ENCODE measurements at regions not wholly inside any gene's neighbourhood (a gene's known extent, or its start where the extent isn't known, plus 50 kb on each side); places are given as distances from the start of the nearest gene placed in this dataset.
A peak's percentile ranks its signal among the peaks of the same experiment; 100 is the strongest.

- no peaks in the 10 kb centered on the region for H3K36me3 ChIP-seq (ENCODE audit: control insufficient read depth in 2 of 2, insufficient read depth in 2 of 2, low read length in 1 of 2)
- H3K4me3 ChIP-seq (ENCODE audit: low read length in 2 of 2): no peak overlapping the region
- H3K27ac ChIP-seq (ENCODE audit: low read depth in 1 of 2, low read length in 1 of 2): no peak overlapping the region
- DNase-seq (ENCODE audit: low read depth in 6 of 9, low spot score in 9 of 9): no peak
- H3K27me3 ChIP-seq (ENCODE audit: control insufficient read depth in 2 of 2, insufficient read depth in 1 of 2, low read length in 1 of 2): no peaks in the 10 kb centered on the region
- H3K4me1 ChIP-seq (ENCODE audit: control insufficient read depth in 2 of 2, insufficient read depth in 2 of 2, low read length in 2 of 2): no peaks in the 10 kb centered on the region
- H3K9me3 ChIP-seq (ENCODE audit: control insufficient read depth in 2 of 2, insufficient read depth in 1 of 2, low read length in 1 of 2): no peaks in the 10 kb centered on the region
- WGBS: 98% methylated on average over 13 of the region's 13 CpGs
Measured at GRCh38 chr16:73129455-73129854, 81.5 kb upstream of the ZFHX3 start.

GRCh38 chr16:73126525-73126853 is 78.6 kb upstream of the ZFHX3 start:
- Histone ChIP-seq H3K4me1 (ENCODE audit: control insufficient read depth in 2 of 2, insufficient read depth in 2 of 2, low read length in 2 of 2) (peaks cover 0 to 11% of the 10 kb centered on the region in 2 donors), H3K36me3 (ENCODE audit: control insufficient read depth in 2 of 2, insufficient read depth in 2 of 2, low read length in 1 of 2) (no peaks in the 10 kb centered on the region), H3K4me3 (ENCODE audit: low read length in 2 of 2) (no peak overlapping the region), H3K27me3 (ENCODE audit: control insufficient read depth in 2 of 2, insufficient read depth in 1 of 2, low read length in 1 of 2) (no peaks in the 10 kb centered on the region), H3K27ac (ENCODE audit: low read depth in 1 of 2, low read length in 1 of 2) (no peak overlapping the region), H3K9me3 (ENCODE audit: control insufficient read depth in 2 of 2, insufficient read depth in 1 of 2, low read length in 1 of 2) (no peaks in the 10 kb centered on the region)
- WGBS: 96% methylated on average over 6 of the region's 6 CpGs
- no peak for DNase-seq (ENCODE audit: low read depth in 6 of 9, low spot score in 9 of 9)

- no peak overlapping the region for H3K27ac ChIP-seq (ENCODE audit: low read depth in 1 of 2, low read length in 1 of 2)
- 95% methylated on average over 7 of the region's 7 CpGs for WGBS
- no peaks in the 10 kb centered on the region for H3K36me3 ChIP-seq (ENCODE audit: control insufficient read depth in 2 of 2, insufficient read depth in 2 of 2, low read length in 1 of 2)
- no peak for DNase-seq (ENCODE audit: low read depth in 6 of 9, low spot score in 9 of 9)
- no peak overlapping the region for H3K4me3 ChIP-seq (ENCODE audit: low read length in 2 of 2)
- no peaks in the 10 kb centered on the region for H3K9me3 ChIP-seq (ENCODE audit: control insufficient read depth in 2 of 2, insufficient read depth in 1 of 2, low read length in 1 of 2)
- H3K4me1 ChIP-seq (ENCODE audit: control insufficient read depth in 2 of 2, insufficient read depth in 2 of 2, low read length in 2 of 2): peaks cover 0 to 11% of the 10 kb centered on the region in 2 donors
- no peaks in the 10 kb centered on the region for H3K27me3 ChIP-seq (ENCODE audit: control insufficient read depth in 2 of 2, insufficient read depth in 1 of 2, low read length in 1 of 2)
Measured at GRCh38 chr16:73125850-73126524, 78.1 kb upstream of the ZFHX3 start.

GRCh38 chr16:73124665-73125375 is 76.9 kb upstream of the ZFHX3 start:
- Histone ChIP-seq H3K4me1 (ENCODE audit: control insufficient read depth in 2 of 2, insufficient read depth in 2 of 2, low read length in 2 of 2) (peaks cover 0 to 11% of the 10 kb centered on the region in 2 donors), H3K9me3 (ENCODE audit: control insufficient read depth in 2 of 2, insufficient read depth in 1 of 2, low read length in 1 of 2) (no peaks in the 10 kb centered on the region), H3K27me3 (ENCODE audit: control insufficient read depth in 2 of 2, insufficient read depth in 1 of 2, low read length in 1 of 2) (no peaks in the 10 kb centered on the region), H3K4me3 (ENCODE audit: low read length in 2 of 2) (no peak overlapping the region), H3K36me3 (ENCODE audit: control insufficient read depth in 2 of 2, insufficient read depth in 2 of 2, low read length in 1 of 2) (no peaks in the 10 kb centered on the region), H3K27ac (ENCODE audit: low read depth in 1 of 2, low read length in 1 of 2) (no peak overlapping the region)
- WGBS: 98% methylated on average over 4 of the region's 4 CpGs
- no peak for DNase-seq (ENCODE audit: low read depth in 6 of 9, low spot score in 9 of 9)

- Histone ChIP-seq H3K36me3 (ENCODE audit: control insufficient read depth in 2 of 2, insufficient read depth in 2 of 2, low read length in 1 of 2) (no peaks in the 10 kb centered on the region), H3K9me3 (ENCODE audit: control insufficient read depth in 2 of 2, insufficient read depth in 1 of 2, low read length in 1 of 2) (no peaks in the 10 kb centered on the region), H3K4me3 (ENCODE audit: low read length in 2 of 2) (no peak overlapping the region), H3K4me1 (ENCODE audit: control insufficient read depth in 2 of 2, insufficient read depth in 2 of 2, low read length in 2 of 2) (peaks cover 0 to 11% of the 10 kb centered on the region in 2 donors), H3K27me3 (ENCODE audit: control insufficient read depth in 2 of 2, insufficient read depth in 1 of 2, low read length in 1 of 2) (no peaks in the 10 kb centered on the region), H3K27ac (ENCODE audit: low read depth in 1 of 2, low read length in 1 of 2) (no peak overlapping the region)
- WGBS: 98% methylated on average over 10 of the region's 10 CpGs
- no peak for DNase-seq (ENCODE audit: low read depth in 6 of 9, low spot score in 9 of 9)
Measured at GRCh38 chr16:73124097-73124652, 76.2 kb upstream of the ZFHX3 start.

- Histone ChIP-seq H3K27me3 (ENCODE audit: control insufficient read depth in 2 of 2, insufficient read depth in 1 of 2, low read length in 1 of 2) (no peaks in the 10 kb centered on the region), H3K27ac (ENCODE audit: low read depth in 1 of 2, low read length in 1 of 2) (peak overlapping the region; percentile 43 to 60), H3K9me3 (ENCODE audit: control insufficient read depth in 2 of 2, insufficient read depth in 1 of 2, low read length in 1 of 2) (no peaks in the 10 kb centered on the region), H3K4me1 (ENCODE audit: control insufficient read depth in 2 of 2, insufficient read depth in 2 of 2, low read length in 2 of 2) (peaks cover 0 to 11% of the 10 kb centered on the region in 2 donors), H3K36me3 (ENCODE audit: control insufficient read depth in 2 of 2, insufficient read depth in 2 of 2, low read length in 1 of 2) (no peaks in the 10 kb centered on the region), H3K4me3 (ENCODE audit: low read length in 2 of 2) (no peak overlapping the region)
- peak in 2 of 9 donors; percentile 12 to 37 for DNase-seq (ENCODE audit: low read depth in 6 of 9, low spot score in 9 of 9)
- WGBS: 11% methylated on average over 10 of the region's 10 CpGs
Measured at GRCh38 chr16:73122604-73123391, 74.9 kb upstream of the ZFHX3 start.

- Histone ChIP-seq H3K4me3 (ENCODE audit: low read length in 2 of 2) (no peak overlapping the region), H3K27ac (ENCODE audit: low read depth in 1 of 2, low read length in 1 of 2) (no peak overlapping the region), H3K4me1 (ENCODE audit: control insufficient read depth in 2 of 2, insufficient read depth in 2 of 2, low read length in 2 of 2) (no peaks in the 10 kb centered on the region), H3K36me3 (ENCODE audit: control insufficient read depth in 2 of 2, insufficient read depth in 2 of 2, low read length in 1 of 2) (no peaks in the 10 kb centered on the region), H3K27me3 (ENCODE audit: control insufficient read depth in 2 of 2, insufficient read depth in 1 of 2, low read length in 1 of 2) (no peaks in the 10 kb centered on the region), H3K9me3 (ENCODE audit: control insufficient read depth in 2 of 2, insufficient read depth in 1 of 2, low read length in 1 of 2) (no peaks in the 10 kb centered on the region)
- DNase-seq (ENCODE audit: low read depth in 6 of 9, low spot score in 9 of 9): no peak
- WGBS: 97% methylated on average over 2 of the region's 2 CpGs
Measured at GRCh38 chr16:73116576-73116975, 68.6 kb upstream of the ZFHX3 start.

GRCh38 chr16:73113336-73113735 is 65.4 kb upstream of the ZFHX3 start:
- Histone ChIP-seq H3K36me3 (ENCODE audit: control insufficient read depth in 2 of 2, insufficient read depth in 2 of 2, low read length in 1 of 2) (no peaks in the 10 kb centered on the region), H3K4me3 (ENCODE audit: low read length in 2 of 2) (no peak overlapping the region), H3K4me1 (ENCODE audit: control insufficient read depth in 2 of 2, insufficient read depth in 2 of 2, low read length in 2 of 2) (no peaks in the 10 kb centered on the region), H3K9me3 (ENCODE audit: control insufficient read depth in 2 of 2, insufficient read depth in 1 of 2, low read length in 1 of 2) (no peaks in the 10 kb centered on the region), H3K27ac (ENCODE audit: low read depth in 1 of 2, low read length in 1 of 2) (no peak overlapping the region), H3K27me3 (ENCODE audit: control insufficient read depth in 2 of 2, insufficient read depth in 1 of 2, low read length in 1 of 2) (no peaks in the 10 kb centered on the region)
- 97% methylated on average over 6 of the region's 6 CpGs for WGBS
- no peak for DNase-seq (ENCODE audit: low read depth in 6 of 9, low spot score in 9 of 9)

All from thymus (tissue), 11 donors.